ENCODE measurements at regions not wholly inside any gene's neighbourhood (a gene's known extent, or its start where the extent isn't known, plus 50 kb on each side); places are given as distances from the start of the nearest gene placed in this dataset.
A peak's percentile ranks its signal among the peaks of the same experiment; 100 is the strongest.

DNA sequence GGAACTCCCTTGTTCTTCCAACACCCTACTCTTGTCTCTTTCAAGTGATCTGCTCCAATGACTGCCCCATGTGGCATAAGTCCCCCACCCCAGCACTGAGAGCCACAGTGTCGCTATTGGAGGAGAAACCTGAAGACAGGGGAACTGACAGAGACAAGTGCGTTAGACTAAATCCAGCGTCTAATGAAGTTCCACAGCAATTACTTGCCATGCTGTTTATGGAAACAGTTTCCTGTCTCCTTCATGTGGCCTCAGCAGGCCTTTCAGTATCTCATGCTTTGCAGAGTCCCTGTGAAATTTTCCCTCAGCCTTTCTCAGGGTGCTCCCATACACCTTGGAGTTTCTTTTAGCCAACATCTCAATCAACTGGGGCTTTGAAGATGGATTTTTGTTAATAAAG is 277.4 kb downstream of the ETS1 start:
- no peaks in the 10 kb centered on the region for H3K9me2 ChIP-seq (replicated peaks; ENCODE audit: control insufficient read depth, low read length)
- H3F3A ChIP-seq (ENCODE audit: control insufficient read depth, insufficient read depth) = no peaks in the 10 kb centered on the region
- TF ChIP-seq, protein P1, sequence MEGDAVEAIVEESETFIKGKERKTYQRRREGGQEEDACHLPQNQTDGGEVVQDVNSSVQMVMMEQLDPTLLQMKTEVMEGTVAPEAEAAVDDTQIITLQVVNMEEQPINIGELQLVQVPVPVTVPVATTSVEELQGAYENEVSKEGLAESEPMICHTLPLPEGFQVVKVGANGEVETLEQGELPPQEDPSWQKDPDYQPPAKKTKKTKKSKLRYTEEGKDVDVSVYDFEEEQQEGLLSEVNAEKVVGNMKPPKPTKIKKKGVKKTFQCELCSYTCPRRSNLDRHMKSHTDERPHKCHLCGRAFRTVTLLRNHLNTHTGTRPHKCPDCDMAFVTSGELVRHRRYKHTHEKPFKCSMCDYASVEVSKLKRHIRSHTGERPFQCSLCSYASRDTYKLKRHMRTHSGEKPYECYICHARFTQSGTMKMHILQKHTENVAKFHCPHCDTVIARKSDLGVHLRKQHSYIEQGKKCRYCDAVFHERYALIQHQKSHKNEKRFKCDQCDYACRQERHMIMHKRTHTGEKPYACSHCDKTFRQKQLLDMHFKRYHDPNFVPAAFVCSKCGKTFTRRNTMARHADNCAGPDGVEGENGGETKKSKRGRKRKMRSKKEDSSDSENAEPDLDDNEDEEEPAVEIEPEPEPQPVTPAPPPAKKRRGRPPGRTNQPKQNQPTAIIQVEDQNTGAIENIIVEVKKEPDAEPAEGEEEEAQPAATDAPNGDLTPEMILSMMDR (IDR thresholded peaks at IDR 0.05; ENCODE audit: low read depth, low read length, poor library complexity, severe bottlenecking) = no peak
- no peak for TF ChIP-seq EZH2phosphoT487 (IDR thresholded peaks at IDR 0.05; ENCODE audit: borderline replicate concordance, low read length)
- peak overlapping the region; percentile 21; the same call in 1 of the 2 replicates for H3K4me2 ChIP-seq (ENCODE audit: low read length)
- H3K27me3 ChIP-seq (ENCODE audit: control insufficient read depth, low read length) = no peaks in the 10 kb centered on the region
- H3K27ac ChIP-seq (ENCODE audit: low read depth, low read length) = no peak overlapping the region
- H3K4me3 ChIP-seq (ENCODE audit: low read length) = no peak overlapping the region
- H3K79me2 ChIP-seq (ENCODE audit: control insufficient read depth, low read length) = no peaks in the 10 kb centered on the region
- H4K20me1 ChIP-seq (ENCODE audit: control insufficient read depth, insufficient read depth, low read depth, low read length) = no peaks in the 10 kb centered on the region
- H3K36me3 ChIP-seq (ENCODE audit: control insufficient read depth, low read length) = peaks cover 12% of the 10 kb centered on the region; the same call in 1 of the 2 replicates
- peaks cover 26% of the 10 kb centered on the region for H3K4me1 ChIP-seq (ENCODE audit: control insufficient read depth, low read length)
- peaks cover 13% of the 10 kb centered on the region for H3K9me3 ChIP-seq (ENCODE audit: control insufficient read depth, insufficient read depth, low read length)

DNA sequence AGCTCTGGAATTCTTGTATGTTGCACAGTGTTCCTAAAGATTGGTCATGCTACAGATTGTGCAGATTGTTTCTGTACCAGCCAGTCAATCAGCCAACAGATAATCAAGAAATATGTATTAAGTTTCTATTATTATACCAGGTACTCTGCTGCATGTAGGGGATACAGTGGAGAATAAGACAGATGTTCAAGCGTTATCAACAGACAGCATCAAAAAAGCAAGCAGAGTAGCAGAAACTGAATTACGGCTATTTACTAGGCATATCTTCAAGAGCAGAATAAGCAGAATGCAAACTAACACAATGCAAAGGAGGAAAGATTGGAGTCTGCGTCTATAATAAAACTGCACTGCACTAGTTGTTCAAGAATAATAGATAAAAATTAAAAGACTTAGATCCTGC is 278.6 kb downstream of the ETS1 start:
- H3K4me3 ChIP-seq (ENCODE audit: low read length) = no peak overlapping the region
- H3K9me2 ChIP-seq (replicated peaks; ENCODE audit: control insufficient read depth, low read length) = no peaks in the 10 kb centered on the region
- no peak overlapping the region for H3K4me2 ChIP-seq (ENCODE audit: low read length)
- H4K20me1 ChIP-seq (ENCODE audit: control insufficient read depth, insufficient read depth, low read depth, low read length) = no peaks in the 10 kb centered on the region
- H3K27ac ChIP-seq (ENCODE audit: low read depth, low read length) = no peak overlapping the region
- 0 out of 2 replicates have a peak, but pooled peaks cover 1% of the 10 kb centered on the region for H3K9me3 ChIP-seq (ENCODE audit: control insufficient read depth, insufficient read depth, low read length)
- no peaks in the 10 kb centered on the region for H3K27me3 ChIP-seq (ENCODE audit: control insufficient read depth, low read length)
- H3F3A ChIP-seq (ENCODE audit: control insufficient read depth, insufficient read depth) = no peaks in the 10 kb centered on the region
- TF ChIP-seq EZH2phosphoT487 (IDR thresholded peaks at IDR 0.05; ENCODE audit: borderline replicate concordance, low read length) = no peak
- peaks cover 12% of the 10 kb centered on the region; the same call in 1 of the 2 replicates for H3K36me3 ChIP-seq (ENCODE audit: control insufficient read depth, low read length)
- no peaks in the 10 kb centered on the region for H3K79me2 ChIP-seq (ENCODE audit: control insufficient read depth, low read length)
- H3K4me1 ChIP-seq (ENCODE audit: control insufficient read depth, low read length) = peaks cover 26% of the 10 kb centered on the region

DNA sequence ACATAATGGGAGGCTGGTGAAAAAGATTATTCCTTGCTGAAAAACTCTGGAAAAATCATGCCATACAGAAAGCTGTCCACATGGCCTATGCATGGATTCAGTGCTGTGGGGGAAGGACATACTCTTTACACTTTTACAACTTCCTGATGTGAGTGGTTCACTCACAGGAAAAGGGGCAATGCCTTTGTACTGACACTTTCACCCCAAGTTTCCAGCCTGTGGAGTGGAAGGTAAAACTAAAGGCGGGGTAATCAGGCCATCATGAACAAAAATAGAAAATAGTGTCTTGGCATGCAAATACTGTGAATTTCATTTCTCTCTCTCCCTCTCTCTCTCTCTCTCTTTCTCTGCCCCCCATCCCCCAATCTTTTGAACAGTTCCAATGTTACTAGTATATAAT is 281.8 kb downstream of the ETS1 start:
- no peak for TF ChIP-seq EZH2phosphoT487 (IDR thresholded peaks at IDR 0.05; ENCODE audit: borderline replicate concordance, low read length)
- TF ChIP-seq, protein P1 (IDR thresholded peaks at IDR 0.05; ENCODE audit: low read depth, low read length, poor library complexity, severe bottlenecking) = no peak
- no peaks in the 10 kb centered on the region for H3F3A ChIP-seq (ENCODE audit: control insufficient read depth, insufficient read depth)
- H3K27me3 ChIP-seq (ENCODE audit: control insufficient read depth, low read length) = no peaks in the 10 kb centered on the region
- no peaks in the 10 kb centered on the region for H4K20me1 ChIP-seq (ENCODE audit: control insufficient read depth, insufficient read depth, low read depth, low read length)
- H3K4me3 ChIP-seq (ENCODE audit: low read length) = no peak overlapping the region
- H3K9me3 ChIP-seq (ENCODE audit: control insufficient read depth, insufficient read depth, low read length) = no peaks in the 10 kb centered on the region
- H3K4me2 ChIP-seq (ENCODE audit: low read length) = no peak overlapping the region
- no peaks in the 10 kb centered on the region for H3K79me2 ChIP-seq (ENCODE audit: control insufficient read depth, low read length)
- no peak overlapping the region for H3K27ac ChIP-seq (ENCODE audit: low read depth, low read length)
- H3K4me1 ChIP-seq (ENCODE audit: control insufficient read depth, low read length) = peaks cover 19% of the 10 kb centered on the region
- H3K9me2 ChIP-seq (replicated peaks; ENCODE audit: control insufficient read depth, low read length) = no peaks in the 10 kb centered on the region
- peaks cover 12% of the 10 kb centered on the region; the same call in 1 of the 2 replicates for H3K36me3 ChIP-seq (ENCODE audit: control insufficient read depth, low read length)

DNA sequence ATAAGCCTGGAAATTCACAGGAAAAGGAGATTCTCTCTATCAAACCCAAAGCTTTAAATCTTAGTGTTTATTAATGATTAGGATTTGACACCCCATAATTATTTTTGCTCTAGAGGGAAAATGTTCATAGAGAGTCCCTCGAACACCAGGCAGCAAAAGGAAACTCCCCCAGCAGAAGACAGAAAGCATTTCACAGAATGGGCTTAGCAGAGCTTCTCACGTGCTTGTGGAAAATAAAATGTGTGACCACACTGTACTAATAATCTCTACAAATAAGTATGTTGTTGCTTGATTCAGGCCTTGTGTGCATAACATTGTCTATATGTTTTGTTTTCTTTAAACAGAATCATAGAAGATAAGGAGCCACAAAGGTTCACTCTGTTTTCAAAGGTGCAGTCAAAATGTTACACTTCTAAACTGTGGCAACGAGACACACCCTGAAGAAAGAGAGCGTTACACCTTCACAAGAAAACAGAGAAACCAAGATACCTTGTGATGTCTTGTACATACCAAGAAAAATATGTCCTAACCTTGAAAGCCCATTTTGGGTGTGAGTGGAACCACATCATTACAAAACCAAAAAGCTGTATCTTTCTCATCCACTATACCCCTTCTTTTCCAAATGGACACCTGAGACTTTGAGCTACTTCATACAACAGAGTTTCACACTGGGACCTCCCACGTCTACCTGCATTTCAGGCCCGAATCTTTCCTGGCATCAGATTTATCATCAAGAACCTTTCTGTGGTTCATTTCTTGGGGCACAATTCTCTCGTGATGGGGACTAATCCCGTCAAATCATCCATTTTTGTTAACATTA is 282.5 kb downstream of the ETS1 start:
- TF ChIP-seq, protein P1 (IDR thresholded peaks at IDR 0.05; ENCODE audit: low read depth, low read length, poor library complexity, severe bottlenecking) = no peak
- TF ChIP-seq EZH2phosphoT487 (IDR thresholded peaks at IDR 0.05; ENCODE audit: borderline replicate concordance, low read length) = no peak
- Histone ChIP-seq H4K20me1 (ENCODE audit: control insufficient read depth, insufficient read depth, low read depth, low read length) (no peaks in the 10 kb centered on the region), H3K4me1 (ENCODE audit: control insufficient read depth, low read length) (peaks cover 12% of the 10 kb centered on the region), H3K4me2 (ENCODE audit: low read length) (no peak overlapping the region), H3K27me3 (ENCODE audit: control insufficient read depth, low read length) (no peaks in the 10 kb centered on the region), H3K4me3 (ENCODE audit: low read length) (no peak overlapping the region), H3K9me3 (ENCODE audit: control insufficient read depth, insufficient read depth, low read length) (no peaks in the 10 kb centered on the region), H3K27ac (ENCODE audit: low read depth, low read length) (no peak overlapping the region), H3K79me2 (ENCODE audit: control insufficient read depth, low read length) (no peaks in the 10 kb centered on the region), H3K9me2 (replicated peaks; ENCODE audit: control insufficient read depth, low read length) (no peaks in the 10 kb centered on the region), H3F3A (ENCODE audit: control insufficient read depth, insufficient read depth) (no peaks in the 10 kb centered on the region), H3K36me3 (ENCODE audit: control insufficient read depth, low read length) (peaks cover 12% of the 10 kb centered on the region; the same call in 1 of the 2 replicates)

Data from DOHH2 (cell line).